Osteoblast (primary cell): ENCODE measurements at regions not wholly inside any gene's neighbourhood (a gene's known extent, or its start where the extent isn't known, plus 50 kb on each side); places are given as distances from the start of the nearest gene placed in this dataset.
A peak's percentile ranks its signal among the peaks of the same experiment; 100 is the strongest.

ENCODE experiments used
- DNase-seq: peaks from one replicate; pipeline ENCODE4 v3.0.0; 2011; ENCODE audit warnings: low spot score, mixed read lengths; ENCODE audit not compliant: insufficient read length; ENCODE audit errors: missing footprints
- H2AFZ ChIP-seq: 2 replicates; pipeline ENCODE4 v1.6.0; 2011; ENCODE audit warnings: mild to moderate bottlenecking, low read length
- H3K27ac ChIP-seq: 2 replicates; pipeline ENCODE4 v1.5.1; 2011; ENCODE audit warnings: mild to moderate bottlenecking, low read depth, low read length, moderate library complexity
- H3K27me3 ChIP-seq: 2 replicates; pipeline ENCODE4 v1.6.0; 2012; ENCODE audit warnings: mild to moderate bottlenecking, control low read depth, inconsistent platforms, low read length, moderate library complexity; ENCODE audit not compliant: insufficient read depth
- H3K36me3 ChIP-seq: 2 replicates; pipeline ENCODE4 v1.5.1; 2011; ENCODE audit warnings: mild to moderate bottlenecking, low read length, control low read depth, moderate library complexity; ENCODE audit not compliant: insufficient read depth
- H3K4me1 ChIP-seq: 2 replicates; pipeline ENCODE4 v1.5.1; 2011; ENCODE audit warnings: mild to moderate bottlenecking, low read length, control low read depth, moderate library complexity; ENCODE audit not compliant: insufficient read depth
- H3K4me2 ChIP-seq: 2 replicates; pipeline ENCODE4 v1.6.0; 2011; ENCODE audit warnings: mild to moderate bottlenecking, low read length; ENCODE audit not compliant: insufficient read depth
- H3K4me3 ChIP-seq: fragments of 200-600 bp; sonication (generic); 3 replicates; pipeline ENCODE4 v1.5.1; 2012; ENCODE audit warnings: mild to moderate bottlenecking, low read length, inconsistent platforms; ENCODE audit not compliant: insufficient read depth
- H3K79me2 ChIP-seq: 2 replicates; pipeline ENCODE4 v1.6.0; 2012; ENCODE audit warnings: mild to moderate bottlenecking, low read length, control low read depth, inconsistent platforms; ENCODE audit not compliant: insufficient read depth
- H3K9me3 ChIP-seq: 2 replicates; pipeline ENCODE4 v1.5.1; 2011; ENCODE audit warnings: low read depth, low read length, control low read depth
- H4K20me1 ChIP-seq: 2 replicates; pipeline ENCODE4 v1.6.0; 2012; ENCODE audit warnings: mild to moderate bottlenecking, low read length, control low read depth; ENCODE audit not compliant: insufficient read depth
- CTCF ChIP-seq: IDR thresholded peaks from 2 replicates; pipeline ENCODE4 v1.5.1; 2011; ENCODE audit warnings: mild to moderate bottlenecking, low read depth, low read length, moderate library complexity; ENCODE audit errors: extremely low read depth

DNA sequence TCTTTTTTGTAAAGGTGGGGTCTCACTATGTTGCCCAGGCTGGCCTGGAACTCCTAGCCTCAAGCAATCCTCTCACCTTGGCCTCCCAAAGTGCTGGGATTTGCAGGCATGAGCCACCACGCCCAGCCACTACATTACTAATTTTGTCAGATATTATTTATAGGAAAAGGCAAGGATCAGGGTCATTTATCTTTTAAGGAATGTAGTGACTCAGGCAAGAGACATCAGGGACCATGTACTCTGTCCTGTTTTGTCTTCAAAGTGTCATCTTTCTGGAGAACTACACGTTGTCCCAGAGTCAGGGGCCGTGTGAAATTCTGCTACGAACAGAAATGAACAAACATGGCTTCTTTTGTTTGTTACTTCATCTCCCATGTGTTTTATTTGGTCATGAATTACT lies 105.3 kb downstream of the NPTX2 start:
- DNase-seq, result no peak
- Histone ChIP-seq H3K9me3 (no peaks in the 10 kb centered on the region), H3K36me3 (no peaks in the 10 kb centered on the region), H2AFZ (no peak overlapping the region), H3K27ac (no peak overlapping the region), H4K20me1 (no peaks in the 10 kb centered on the region), H3K27me3 (peaks cover 2% of the 10 kb centered on the region), H3K79me2 (no peaks in the 10 kb centered on the region), H3K4me1 (no peaks in the 10 kb centered on the region), H3K4me2 (no peak overlapping the region), H3K4me3 (no peak overlapping the region)
- TF ChIP-seq CTCF, result no peak

DNA sequence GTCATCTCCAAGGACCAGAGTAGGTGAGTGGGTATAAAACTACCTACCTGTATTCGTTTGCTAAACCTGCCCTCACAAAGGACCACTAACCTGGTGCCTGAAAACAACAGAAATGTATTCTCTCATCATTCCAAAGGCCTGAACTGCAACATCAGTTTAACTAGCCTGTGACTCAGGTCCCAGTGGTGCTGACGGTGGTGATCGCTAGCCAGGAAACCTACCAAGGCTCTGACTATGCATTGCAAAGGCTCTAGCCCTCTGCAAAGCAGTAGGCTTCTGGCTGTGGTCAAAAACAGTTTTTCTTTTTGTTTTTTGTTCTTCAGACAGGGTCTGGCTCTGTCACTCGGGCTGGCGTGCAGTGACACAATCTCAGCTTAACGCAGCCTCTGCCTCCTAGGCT lies 107.5 kb downstream of the NPTX2 start:
- H3K79me2 ChIP-seq, result no peaks in the 10 kb centered on the region
- TF ChIP-seq CTCF, result no peak
- DNase-seq, result peak; percentile 82
- H3K36me3 ChIP-seq, result no peaks in the 10 kb centered on the region
- H3K27me3 ChIP-seq, result peaks cover 2% of the 10 kb centered on the region
- H3K27ac ChIP-seq, result no peak overlapping the region
- no peak overlapping the region for H3K4me3 ChIP-seq
- H4K20me1 ChIP-seq, result no peaks in the 10 kb centered on the region
- H3K4me1 ChIP-seq, result no peaks in the 10 kb centered on the region
- H3K9me3 ChIP-seq, result no peaks in the 10 kb centered on the region
- no peak overlapping the region for H3K4me2 ChIP-seq
- H2AFZ ChIP-seq, result no peak overlapping the region

GRCh38 chr7:98727146-98727709 lies 110.1 kb downstream of the NPTX2 start:
- Histone ChIP-seq H3K9me3 (no peaks in the 10 kb centered on the region), H3K27me3 (no peaks in the 10 kb centered on the region), H3K27ac (no peak overlapping the region), H3K4me3 (no peak overlapping the region), H3K79me2 (no peaks in the 10 kb centered on the region), H2AFZ (no peak overlapping the region), H4K20me1 (no peaks in the 10 kb centered on the region), H3K36me3 (no peaks in the 10 kb centered on the region), H3K4me1 (no peaks in the 10 kb centered on the region), H3K4me2 (no peak overlapping the region)
- no peak for TF ChIP-seq CTCF
- DNase-seq, result no peak

- Histone ChIP-seq H3K79me2 (no peaks in the 10 kb centered on the region), H3K4me1 (no peaks in the 10 kb centered on the region), H3K36me3 (no peaks in the 10 kb centered on the region), H3K27ac (no peak overlapping the region), H3K4me2 (no peak overlapping the region), H3K4me3 (no peak overlapping the region), H4K20me1 (no peaks in the 10 kb centered on the region), H2AFZ (no peak overlapping the region), H3K27me3 (no peaks in the 10 kb centered on the region), H3K9me3 (peaks cover 2% of the 10 kb centered on the region)
- no peak for DNase-seq
- no peak for TF ChIP-seq CTCF
Measured at GRCh38 chr7:98728555-98728954, 111.5 kb downstream of the NPTX2 start.
